H9 (cell line): ENCODE measurements at regions not wholly inside any gene's neighbourhood (a gene's known extent, or its start where the extent isn't known, plus 50 kb on each side); places are given as distances from the start of the nearest gene placed in this dataset.

ENCODE experiments used
- DNase-seq: peaks from one replicate; pipeline ENCODE4 v3.0.0-alpha.2; 2017
- H2AFZ ChIP-seq: one replicate; pipeline ENCODE4 v1.6.1; 2013; ENCODE audit warnings: mild to moderate bottlenecking, low read length, control low read depth, moderate library complexity
- H2AK5ac ChIP-seq: 2 replicates; pipeline ENCODE4 v1.6.1; 2013; ENCODE audit warnings: low read length, control low read depth, mixed read lengths; ENCODE audit not compliant: insufficient read length
- H2BK120ac ChIP-seq: one replicate; pipeline ENCODE4 v1.6.1; 2013; ENCODE audit warnings: low read depth, mild to moderate bottlenecking, low read length, control low read depth, inconsistent platforms; ENCODE audit not compliant: poor library complexity, severe bottlenecking
- H2BK12ac ChIP-seq: 2 replicates; pipeline ENCODE4 v1.6.1; 2013; ENCODE audit warnings: low read length, control low read depth, mixed read lengths, low read depth; ENCODE audit not compliant: insufficient read length
- H2BK15ac ChIP-seq: 2 replicates; pipeline ENCODE4 v1.6.1; 2013; ENCODE audit warnings: low read depth, low read length, control low read depth
- H2BK20ac ChIP-seq: one replicate; pipeline ENCODE4 v1.6.1; 2013; ENCODE audit warnings: low read depth, mild to moderate bottlenecking, low read length, control low read depth, inconsistent platforms; ENCODE audit not compliant: poor library complexity, severe bottlenecking
- H2BK5ac ChIP-seq: 2 replicates; pipeline ENCODE4 v1.6.1; 2013; ENCODE audit warnings: low read length, control low read depth, mixed read lengths; ENCODE audit not compliant: insufficient read length
- H3K14ac ChIP-seq: 2 replicates; pipeline ENCODE4 v1.6.1; 2013; ENCODE audit warnings: low read length, control low read depth; ENCODE audit not compliant: insufficient read depth
- H3K18ac ChIP-seq: 2 replicates; pipeline ENCODE4 v1.6.1; 2013; ENCODE audit warnings: low read depth, mild to moderate bottlenecking, mixed read lengths, low read length, control low read depth; ENCODE audit not compliant: insufficient read length
- H3K23ac ChIP-seq: 2 replicates; pipeline ENCODE4 v1.6.1; 2013; ENCODE audit warnings: low read length, control low read depth, mixed read lengths, low read depth; ENCODE audit not compliant: insufficient read length
- H3K23me2 ChIP-seq: 2 replicates; pipeline ENCODE4 v1.6.1; 2013; ENCODE audit warnings: low read depth, mild to moderate bottlenecking, mixed read lengths, low read length, control low read depth; ENCODE audit not compliant: insufficient read length, poor library complexity, severe bottlenecking
- H3K27ac ChIP-seq: 2 replicates; pipeline ENCODE4 v1.5.1; 2013; ENCODE audit warnings: low read length, control low read depth, mixed read lengths, low read depth; ENCODE audit not compliant: insufficient read length
- H3K27me3 ChIP-seq: 2 replicates; pipeline ENCODE4 v1.6.1; 2013; ENCODE audit warnings: low read length, control low read depth, inconsistent platforms; ENCODE audit not compliant: insufficient read depth
- H3K4ac ChIP-seq: 2 replicates; pipeline ENCODE4 v1.6.1; 2013; ENCODE audit warnings: low read depth, mild to moderate bottlenecking, control low read depth, inconsistent platforms, low read length, moderate library complexity
- H3K4me1 ChIP-seq: 2 replicates; pipeline ENCODE4 v1.6.1; 2013; ENCODE audit warnings: low read length, control low read depth, inconsistent platforms; ENCODE audit not compliant: insufficient read depth
- H3K4me2 ChIP-seq: 2 replicates; pipeline ENCODE4 v1.6.1; 2013; ENCODE audit warnings: low read length, control low read depth, mixed read lengths; ENCODE audit not compliant: insufficient read length, insufficient read depth
- H3K56ac ChIP-seq: 2 replicates; pipeline ENCODE4 v1.6.1; 2013; ENCODE audit warnings: low read depth, mild to moderate bottlenecking, mixed read lengths, low read length, control low read depth; ENCODE audit not compliant: insufficient read length
- H3K79me1 ChIP-seq: 2 replicates; pipeline ENCODE4 v1.6.1; 2013; ENCODE audit warnings: low read depth, mild to moderate bottlenecking, moderate library complexity, low read length, control low read depth, inconsistent platforms; ENCODE audit not compliant: insufficient read depth, poor library complexity, severe bottlenecking
- H3K79me2 ChIP-seq: 2 replicates; pipeline ENCODE4 v1.6.1; 2013; ENCODE audit warnings: low read length, control low read depth, inconsistent platforms; ENCODE audit not compliant: insufficient read depth
- H3K9ac ChIP-seq: 2 replicates; pipeline ENCODE4 v1.6.1; 2013; ENCODE audit warnings: low read length, control low read depth, mixed read lengths; ENCODE audit not compliant: insufficient read length; ENCODE audit errors: extremely low read depth
- H3K9me3 ChIP-seq: one replicate; pipeline ENCODE4 v1.6.1; 2013; ENCODE audit warnings: low read depth, low read length, inconsistent platforms; ENCODE audit not compliant: control insufficient read depth
- H3T11ph ChIP-seq: one replicate; pipeline ENCODE4 v1.6.1; 2013; ENCODE audit warnings: mild to moderate bottlenecking, low read length, control low read depth, inconsistent platforms
- H4K20me1 ChIP-seq: one replicate; pipeline ENCODE4 v1.6.1; 2013; ENCODE audit not compliant: control insufficient read depth, insufficient read length, insufficient read depth
- H4K5ac ChIP-seq: 2 replicates; pipeline ENCODE4 v1.6.1; 2013; ENCODE audit warnings: low read depth, mild to moderate bottlenecking, mixed read lengths, low read length, control low read depth; ENCODE audit not compliant: insufficient read length
- H4K8ac ChIP-seq: replicated peaks from 2 replicates; pipeline ENCODE4 v1.6.1; 2013; ENCODE audit warnings: low read length, control low read depth, mixed read lengths, low read depth; ENCODE audit not compliant: insufficient read length
- H4K91ac ChIP-seq: 2 replicates; pipeline ENCODE4 v1.6.1; 2013; ENCODE audit warnings: low read depth, mild to moderate bottlenecking, moderate library complexity, mixed read lengths, low read length, control low read depth; ENCODE audit not compliant: insufficient read length
- H3K27ac Mint-ChIP-seq, 3 experiments: 2 replicates in 2 of 3; 3 replicates in 1 of 3; pipeline ENCODE4 v1.8.0; 2020 to 2021; ENCODE audit warnings: mixed read lengths in 3 of 3, mild to moderate bottlenecking in 1 of 3, moderate library complexity in 1 of 3
- H3K27me3 Mint-ChIP-seq: 2 replicates; pipeline ENCODE4 v1.8.0; 2021; ENCODE audit warnings: low read depth, mild to moderate bottlenecking, moderate library complexity, mixed read lengths
- H3K36me3 Mint-ChIP-seq, 3 experiments: 2 replicates in 2 of 3; 3 replicates in 1 of 3; pipeline ENCODE4 v1.8.0; 2020 to 2021; ENCODE audit warnings: low read depth in 3 of 3, mixed read lengths in 3 of 3; ENCODE audit not compliant: insufficient read depth in 1 of 3
- H3K4me1 Mint-ChIP-seq, 2 experiments: 2 replicates each; pipeline ENCODE4 v1.8.0; 2020; ENCODE audit warnings: mixed read lengths in 2 of 2
- H3K4me3 Mint-ChIP-seq, 2 experiments: 2 replicates in 1 of 2; 3 replicates in 1 of 2; pipeline ENCODE4 v1.8.0; 2020 to 2021; ENCODE audit warnings: mild to moderate bottlenecking in 2 of 2, mixed read lengths in 2 of 2, moderate library complexity in 1 of 2
- H3K9me3 Mint-ChIP-seq, 2 experiments: 2 replicates in 1 of 2; 3 replicates in 1 of 2; pipeline ENCODE4 v1.8.0; 2020; ENCODE audit warnings: mild to moderate bottlenecking in 2 of 2, mixed read lengths in 2 of 2, moderate library complexity in 1 of 2
- WGBS: extraction: QIAGEN DNeasy Blood & Tissue Kit; methylation state at CpG from one replicate; pipeline ENCODE4 v1.1.7; 2013; ENCODE audit warnings: missing lambda C conversion rate, low lambda C conversion rate, mixed read lengths; ENCODE audit not compliant: insufficient read length; ENCODE audit errors: extremely low coverage; 5-methylcytosine and 5-hydroxymethylcytosine counted together
- TF ChIP-seq, protein P1 (sequence below): fragments of 200-600 bp; sonication (generic); conservative IDR thresholded peaks from 3 replicates; pipeline ENCODE4 v1.8.0; 2021; ENCODE audit warnings: antibody characterized with exemption, mild to moderate bottlenecking

DNA sequence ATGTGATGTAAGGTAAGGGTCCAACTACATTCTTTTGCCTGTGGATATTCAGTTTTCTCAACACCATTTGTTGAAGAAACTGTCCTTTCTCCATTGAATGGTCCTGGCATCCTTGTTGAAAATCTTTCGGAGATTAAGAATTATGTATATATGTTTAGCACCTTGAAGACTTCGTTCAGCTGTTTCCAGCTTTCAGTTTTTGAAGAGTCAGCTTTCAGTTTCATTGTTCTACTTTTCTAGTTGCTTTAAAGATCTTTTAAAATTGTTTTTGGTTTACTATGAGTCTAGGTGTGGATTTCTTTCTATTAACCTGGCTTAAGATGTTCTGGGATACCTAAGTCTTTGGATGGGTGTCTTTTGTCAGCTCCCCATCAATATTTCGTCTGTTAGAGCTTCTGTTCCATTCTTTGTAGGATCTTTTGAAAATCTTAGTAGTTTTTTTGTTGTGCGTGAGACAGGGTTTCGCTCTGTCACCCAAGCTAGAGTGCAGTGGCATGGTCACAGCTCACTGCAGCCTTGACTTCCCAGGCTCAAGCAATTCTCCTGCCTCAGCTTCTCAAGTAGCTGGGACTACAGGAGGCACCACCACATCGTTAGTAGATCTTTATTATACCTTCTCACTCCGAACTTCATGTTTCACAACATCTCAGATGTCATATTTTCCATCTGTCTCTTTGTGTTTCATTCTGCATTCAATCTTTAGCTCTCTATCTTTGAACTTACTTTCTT is 353.5 kb upstream of the B3GALT2 start:
- Histone ChIP-seq H3T11ph (no peak overlapping the region), H2BK5ac (no peak overlapping the region), H3K4ac (no peak overlapping the region), H3K9me3 (no peaks in the 10 kb centered on the region), H4K20me1 (no peaks in the 10 kb centered on the region), H3K23ac (no peak overlapping the region), H2AK5ac (no peak overlapping the region), H3K18ac (no peak overlapping the region), H3K79me2 (no peaks in the 10 kb centered on the region), H2AFZ (no peak overlapping the region), H3K9ac (no peak overlapping the region), H3K14ac (no peak overlapping the region), H4K8ac (no peak overlapping the region), H3K4me2 (no peak overlapping the region), H4K5ac (no peak overlapping the region), H3K27ac (no peak overlapping the region), H3K27me3 (no peaks in the 10 kb centered on the region), H3K23me2 (no peaks in the 10 kb centered on the region), H2BK12ac (no peak overlapping the region), H2BK120ac (no peak overlapping the region), H4K91ac (no peak overlapping the region), H2BK15ac (no peak overlapping the region), H2BK20ac (no peak overlapping the region), H3K79me1 (no peaks in the 10 kb centered on the region), H3K4me1 (peaks cover 4% of the 10 kb centered on the region; the same call in 1 of the 2 replicates), H3K56ac (no peak overlapping the region)
- no peak for DNase-seq
- TF ChIP-seq, protein P1, sequence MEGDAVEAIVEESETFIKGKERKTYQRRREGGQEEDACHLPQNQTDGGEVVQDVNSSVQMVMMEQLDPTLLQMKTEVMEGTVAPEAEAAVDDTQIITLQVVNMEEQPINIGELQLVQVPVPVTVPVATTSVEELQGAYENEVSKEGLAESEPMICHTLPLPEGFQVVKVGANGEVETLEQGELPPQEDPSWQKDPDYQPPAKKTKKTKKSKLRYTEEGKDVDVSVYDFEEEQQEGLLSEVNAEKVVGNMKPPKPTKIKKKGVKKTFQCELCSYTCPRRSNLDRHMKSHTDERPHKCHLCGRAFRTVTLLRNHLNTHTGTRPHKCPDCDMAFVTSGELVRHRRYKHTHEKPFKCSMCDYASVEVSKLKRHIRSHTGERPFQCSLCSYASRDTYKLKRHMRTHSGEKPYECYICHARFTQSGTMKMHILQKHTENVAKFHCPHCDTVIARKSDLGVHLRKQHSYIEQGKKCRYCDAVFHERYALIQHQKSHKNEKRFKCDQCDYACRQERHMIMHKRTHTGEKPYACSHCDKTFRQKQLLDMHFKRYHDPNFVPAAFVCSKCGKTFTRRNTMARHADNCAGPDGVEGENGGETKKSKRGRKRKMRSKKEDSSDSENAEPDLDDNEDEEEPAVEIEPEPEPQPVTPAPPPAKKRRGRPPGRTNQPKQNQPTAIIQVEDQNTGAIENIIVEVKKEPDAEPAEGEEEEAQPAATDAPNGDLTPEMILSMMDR, result no peak
- Mint-ChIP-seq H3K27ac (no peak overlapping the region), H3K4me3 (no peak overlapping the region), H3K36me3 (no peaks in the 10 kb centered on the region), H3K4me1 (peaks cover 17 to 20% of the 10 kb centered on the region in 2 experiments), H3K9me3 (no peaks in the 10 kb centered on the region), H3K27me3 (no peaks in the 10 kb centered on the region)
- WGBS, result no CpG with 5 or more reads among the region's 7 CpGs
